Stimulated activated naive CD8-positive, alpha-beta T cell treated with anti-CD3 and anti-CD28 coated beads, Interleukin-15, amount 100 ng/mL, for 72 hours (primary cell): ENCODE measurements at regions not wholly inside any gene's neighbourhood (a gene's known extent, or its start where the extent isn't known, plus 50 kb on each side); places are given as distances from the start of the nearest gene placed in this dataset.
"Not testable (repeated sequence)": the region's sequence is repeated elsewhere in the genome, so short reads cannot be mapped to it uniquely, and the experiment has no call there.

Experiments
- ATAC-seq: fragments of 150-1000 bp; cut with Tn5 transposase; 2 replicates; pipeline ENCODE4 v1.10.0; 2021; ENCODE audit warnings: mild to moderate bottlenecking, moderate library complexity
- DNase-seq, 2 donors: peaks; one replicate each; pipeline ENCODE4 v3.0.0; 2021 to 2022
- H3K27ac Mint-ChIP-seq, 2 donors: one replicate each; pipeline ENCODE4 v1.8.0; 2022; ENCODE audit warnings: mild to moderate bottlenecking in 2 of 2, mixed read lengths in 2 of 2, moderate library complexity in 2 of 2
- H3K27me3 Mint-ChIP-seq: one replicate; pipeline ENCODE4 v1.8.0; 2022; ENCODE audit warnings: mixed read lengths
- H3K4me1 Mint-ChIP-seq: one replicate; pipeline ENCODE4 v1.8.0; 2022; ENCODE audit warnings: mild to moderate bottlenecking, mixed read lengths
- H3K4me3 Mint-ChIP-seq, 2 donors: one replicate each; pipeline ENCODE4 v1.8.0; 2022; ENCODE audit warnings: mild to moderate bottlenecking in 2 of 2, mixed read lengths in 2 of 2, moderate library complexity in 1 of 2
- H3K9me3 Mint-ChIP-seq, 2 donors: one replicate each; pipeline ENCODE4 v1.8.0; 2022; ENCODE audit warnings: mixed read lengths in 2 of 2

GRCh38 chr1:106292130-106292529, 764.3 kb upstream of the PRMT6 start:
- peaks cover 6 to 7% of the 10 kb centered on the region in 2 donors for H3K9me3 Mint-ChIP-seq
- no peak for DNase-seq
- no peak overlapping the region for H3K4me3 Mint-ChIP-seq
- no peak for ATAC-seq
- H3K27me3 Mint-ChIP-seq: no peaks in the 10 kb centered on the region
- H3K4me1 Mint-ChIP-seq: no peaks in the 10 kb centered on the region
- no peak overlapping the region for H3K27ac Mint-ChIP-seq

DNA sequence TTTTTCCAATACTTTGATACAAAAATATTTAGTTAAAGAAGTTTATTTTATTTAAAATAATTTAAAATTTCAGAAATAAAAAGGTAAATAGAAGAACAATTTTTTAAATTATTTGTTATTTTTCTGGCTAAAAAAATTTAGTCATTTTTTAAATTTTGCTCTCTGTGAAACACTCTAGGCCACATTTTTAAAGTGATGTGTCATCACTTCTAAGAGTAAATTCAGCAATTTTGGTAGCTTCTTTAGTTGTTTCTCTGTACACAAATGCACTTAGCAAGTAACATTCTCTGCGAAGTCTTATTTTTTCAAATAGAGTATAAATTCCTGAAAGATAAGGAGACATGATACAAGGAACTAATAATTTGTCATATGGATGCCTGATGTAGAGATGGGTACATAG, 760.0 kb upstream of the PRMT6 start:
- no peak overlapping the region for H3K27ac Mint-ChIP-seq
- no peaks in the 10 kb centered on the region for H3K27me3 Mint-ChIP-seq
- DNase-seq (no peak), ATAC-seq (no peak)
- no peak overlapping the region for H3K4me3 Mint-ChIP-seq
- no peaks in the 10 kb centered on the region for H3K4me1 Mint-ChIP-seq
- H3K9me3 Mint-ChIP-seq: peaks cover 0 to 8% of the 10 kb centered on the region in 2 donors

DNA sequence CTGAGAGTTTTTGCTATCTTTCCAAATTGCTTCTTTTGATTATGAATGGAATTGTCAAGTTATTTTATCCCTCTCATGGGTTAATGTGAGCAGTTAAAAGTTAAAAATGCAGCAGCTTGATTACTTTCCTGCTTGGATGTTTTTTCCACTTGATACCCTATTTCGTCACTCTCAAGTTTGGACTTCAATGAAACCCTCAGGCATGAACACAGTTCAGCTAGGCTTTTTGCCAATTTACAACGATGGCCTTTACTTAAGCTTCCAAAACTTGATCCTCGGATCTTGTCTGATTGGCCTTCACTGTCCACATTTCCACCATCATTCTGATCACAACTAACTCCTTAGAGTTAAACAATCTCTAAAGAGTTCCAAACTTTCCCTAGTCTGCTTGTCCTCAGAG, 752.4 kb upstream of the PRMT6 start:
- Mint-ChIP-seq H3K4me1 (no peaks in the 10 kb centered on the region), H3K9me3 (peaks cover 19 to 33% of the 10 kb centered on the region in 2 donors), H3K27me3 (no peaks in the 10 kb centered on the region), H3K4me3 (no peak overlapping the region), H3K27ac (no peak overlapping the region)
- ATAC-seq (no peak), DNase-seq (no peak)

DNA sequence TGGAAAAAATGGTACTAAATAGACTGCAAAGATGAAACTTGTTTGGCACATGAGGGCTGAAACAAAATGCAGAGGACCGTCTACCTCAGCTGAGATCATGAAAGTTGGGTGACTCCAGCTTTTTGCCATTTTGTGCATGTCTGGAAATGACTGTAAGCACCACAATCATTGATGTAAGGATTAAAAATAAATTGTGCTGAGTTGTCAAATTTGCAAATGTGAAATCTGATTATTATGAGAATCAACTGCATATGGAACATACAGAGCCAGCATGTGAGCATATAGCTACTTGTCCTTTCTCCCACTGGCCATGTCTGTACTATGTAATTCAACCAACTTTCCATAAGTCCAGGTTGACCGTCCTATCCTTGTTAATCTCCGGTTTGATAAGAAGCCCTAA, 736.9 kb upstream of the PRMT6 start:
- H3K4me3 Mint-ChIP-seq: no peak overlapping the region
- H3K9me3 Mint-ChIP-seq: peaks cover 3 to 5% of the 10 kb centered on the region in 2 donors
- ATAC-seq (no peak), DNase-seq (no peak)
- no peaks in the 10 kb centered on the region for H3K4me1 Mint-ChIP-seq
- no peak overlapping the region for H3K27ac Mint-ChIP-seq
- H3K27me3 Mint-ChIP-seq: no peaks in the 10 kb centered on the region

DNA sequence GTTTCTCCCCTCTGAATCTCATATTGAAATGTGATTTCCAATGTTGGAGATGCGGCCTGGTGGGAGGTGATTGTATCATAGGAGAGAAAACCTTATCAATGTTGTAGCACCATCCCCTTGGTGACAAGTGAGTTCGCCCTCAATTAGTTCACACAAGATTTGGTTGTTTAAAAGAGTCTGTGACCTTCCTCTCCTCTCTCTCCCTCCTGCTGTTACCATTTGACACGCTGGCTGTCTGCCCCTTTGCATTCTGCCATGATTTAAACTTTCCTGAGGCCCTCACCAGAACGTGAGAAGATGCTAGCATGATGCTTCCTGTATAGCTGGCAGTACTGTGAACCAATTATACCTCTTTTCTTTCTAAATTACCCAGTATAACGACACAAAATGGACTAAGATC, 730.9 kb upstream of the PRMT6 start:
- no peak for ATAC-seq
- peaks cover 4% of the 10 kb centered on the region in 2 donors for H3K9me3 Mint-ChIP-seq
- H3K4me3 Mint-ChIP-seq: no peak overlapping the region
- H3K27me3 Mint-ChIP-seq: no peaks in the 10 kb centered on the region
- no peak for DNase-seq
- no peak overlapping the region for H3K27ac Mint-ChIP-seq
- no peaks in the 10 kb centered on the region for H3K4me1 Mint-ChIP-seq

DNA sequence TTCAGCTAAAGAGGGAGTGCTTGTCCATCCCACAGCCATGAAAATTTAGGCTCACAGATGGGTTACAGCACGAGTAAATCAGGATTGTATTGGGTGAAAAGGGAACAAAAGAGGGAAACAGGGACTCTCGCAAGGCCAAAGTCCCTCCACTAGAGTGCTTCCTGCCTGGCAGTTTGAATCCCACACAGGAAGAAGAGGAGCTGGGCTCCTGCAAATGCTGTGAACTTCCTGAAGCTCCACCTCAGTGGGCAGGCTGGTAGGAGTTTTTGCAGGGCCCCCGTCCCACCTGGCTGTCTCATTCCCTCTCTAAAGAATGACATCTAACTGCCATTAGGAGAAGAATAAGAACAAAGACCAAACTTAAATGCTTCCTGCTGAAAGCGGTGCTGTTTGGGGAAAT, 712.0 kb upstream of the PRMT6 start:
- H3K4me1 Mint-ChIP-seq: no peaks in the 10 kb centered on the region
- H3K9me3 Mint-ChIP-seq: peaks cover 0 to 19% of the 10 kb centered on the region in 2 donors
- DNase-seq: no peak
- no peak overlapping the region for H3K27ac Mint-ChIP-seq
- H3K4me3 Mint-ChIP-seq: no peak overlapping the region
- ATAC-seq: no peak
- no peaks in the 10 kb centered on the region for H3K27me3 Mint-ChIP-seq

GRCh38 chr1:106360252-106360651, 696.2 kb upstream of the PRMT6 start:
- ATAC-seq (no peak), DNase-seq (no peak)
- no peaks in the 10 kb centered on the region for H3K27me3 Mint-ChIP-seq
- H3K27ac Mint-ChIP-seq: no peak overlapping the region
- peaks cover 23 to 42% of the 10 kb centered on the region in 2 donors for H3K9me3 Mint-ChIP-seq
- no peak overlapping the region for H3K4me3 Mint-ChIP-seq
- no peaks in the 10 kb centered on the region for H3K4me1 Mint-ChIP-seq

DNA sequence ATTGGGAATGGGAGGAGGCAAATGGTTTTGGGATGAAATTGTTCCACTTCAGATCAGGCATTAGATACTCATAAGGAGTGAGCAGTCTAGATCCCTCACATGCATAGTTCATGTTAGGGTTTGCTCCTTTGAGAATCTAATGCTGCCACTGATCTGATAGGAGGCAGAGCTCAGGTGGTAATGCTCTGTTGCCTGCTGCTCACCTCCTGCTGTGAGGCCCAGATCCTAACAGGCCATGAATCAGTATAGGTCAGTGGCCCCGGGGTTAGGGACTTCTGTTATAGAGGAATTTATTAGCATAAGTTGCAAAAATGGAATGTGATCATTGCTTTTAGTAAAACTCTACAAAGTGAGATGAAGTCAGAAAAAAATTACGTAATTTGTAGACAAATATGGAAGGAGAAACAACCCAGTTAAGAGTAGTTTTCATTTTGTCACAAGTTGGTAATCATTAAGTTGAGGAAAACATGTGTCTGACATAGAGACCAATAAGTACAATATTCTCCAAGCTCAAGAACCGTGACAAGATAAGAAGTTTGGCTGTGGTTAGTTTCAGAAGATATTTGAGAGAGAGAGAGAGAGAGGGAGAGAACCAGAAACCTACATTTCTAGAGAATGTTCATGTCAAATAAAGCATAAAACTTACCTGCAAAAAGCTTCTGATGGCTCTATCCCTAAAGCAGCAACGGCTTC, 689.7 kb upstream of the PRMT6 start:
- Mint-ChIP-seq H3K4me3 (no peak overlapping the region), H3K9me3 (peaks cover 7 to 12% of the 10 kb centered on the region in 2 donors), H3K27ac (no peak overlapping the region), H3K4me1 (no peaks in the 10 kb centered on the region), H3K27me3 (no peaks in the 10 kb centered on the region)
- ATAC-seq: no peak
- no peak for DNase-seq

GRCh38 chr1:106378261-106378660, 678.2 kb upstream of the PRMT6 start:
- Mint-ChIP-seq H3K27ac (no peak overlapping the region), H3K4me1 (no peaks in the 10 kb centered on the region), H3K27me3 (no peaks in the 10 kb centered on the region), H3K4me3 (no peak overlapping the region), H3K9me3 (peaks cover 0 to 6% of the 10 kb centered on the region in 2 donors)
- no peak for DNase-seq
- no peak for ATAC-seq

DNA sequence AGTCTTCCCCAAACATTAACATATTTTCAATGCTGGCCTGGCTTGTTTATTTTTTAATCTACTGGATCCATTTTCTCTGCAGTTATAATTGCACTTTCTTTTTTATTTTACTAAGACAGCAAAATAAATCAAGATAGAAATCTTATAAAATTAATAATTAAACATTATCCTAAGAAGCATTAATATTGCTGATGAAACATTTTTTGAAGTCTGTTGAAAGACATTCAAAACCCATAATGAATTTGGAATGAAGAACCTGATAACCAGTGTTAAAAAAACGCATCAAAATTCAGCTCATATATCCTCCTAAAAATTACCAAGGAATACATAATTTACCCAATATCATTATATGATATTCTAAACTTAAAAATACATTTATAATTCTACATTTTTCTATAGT, 675.7 kb upstream of the PRMT6 start:
- DNase-seq: no peak
- Mint-ChIP-seq H3K27ac (no peak overlapping the region), H3K4me3 (no peak overlapping the region), H3K9me3 (no peaks in the 10 kb centered on the region), H3K27me3 (no peaks in the 10 kb centered on the region), H3K4me1 (no peaks in the 10 kb centered on the region)
- ATAC-seq: no peak

- not testable (repeated sequence) for H3K4me3 Mint-ChIP-seq, ATAC-seq, H3K4me1 Mint-ChIP-seq, DNase-seq, H3K27me3 Mint-ChIP-seq, H3K27ac Mint-ChIP-seq
- peaks cover 14 to 24% of the 10 kb centered on the region in 2 donors for H3K9me3 Mint-ChIP-seq
Measured at GRCh38 chr1:106389160-106389559, 667.3 kb upstream of the PRMT6 start.

GRCh38 chr1:106393046-106393445, 663.4 kb upstream of the PRMT6 start:
- H3K9me3 Mint-ChIP-seq: peaks cover 14 to 32% of the 10 kb centered on the region in 2 donors
- no peak overlapping the region for H3K27ac Mint-ChIP-seq
- ATAC-seq (no peak), DNase-seq (no peak)
- no peak overlapping the region for H3K4me3 Mint-ChIP-seq
- H3K27me3 Mint-ChIP-seq: no peaks in the 10 kb centered on the region
- H3K4me1 Mint-ChIP-seq: no peaks in the 10 kb centered on the region

- H3K9me3 Mint-ChIP-seq: peaks cover 0 to 12% of the 10 kb centered on the region in 2 donors
- H3K4me1 Mint-ChIP-seq: no peaks in the 10 kb centered on the region
- H3K4me3 Mint-ChIP-seq: no peak overlapping the region
- DNase-seq: no peak
- no peak for ATAC-seq
- no peak overlapping the region for H3K27ac Mint-ChIP-seq
- H3K27me3 Mint-ChIP-seq: no peaks in the 10 kb centered on the region
Measured at GRCh38 chr1:106396020-106396419, 660.5 kb upstream of the PRMT6 start.

DNA sequence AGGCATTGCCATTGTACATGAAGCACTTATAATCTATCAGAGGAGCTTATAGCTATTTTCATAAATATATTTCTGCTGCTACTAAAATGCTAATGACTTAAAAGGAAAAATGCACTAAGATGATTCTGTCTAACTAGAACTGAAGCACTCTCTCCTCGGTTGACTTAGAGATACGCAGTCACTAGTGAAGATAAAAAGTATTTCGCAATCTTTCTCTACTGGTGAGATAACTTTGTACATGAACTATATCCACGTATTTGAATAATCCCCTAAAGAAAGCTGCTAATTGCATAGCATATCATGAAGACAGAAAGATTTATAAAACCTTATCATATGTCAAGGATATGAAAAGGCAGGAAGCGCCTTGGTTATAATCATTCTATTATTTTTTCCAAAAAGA, 658.1 kb upstream of the PRMT6 start:
- Mint-ChIP-seq H3K27me3 (no peaks in the 10 kb centered on the region), H3K9me3 (peaks cover 0 to 15% of the 10 kb centered on the region in 2 donors), H3K27ac (no peak overlapping the region), H3K4me1 (no peaks in the 10 kb centered on the region), H3K4me3 (no peak overlapping the region)
- DNase-seq (no peak), ATAC-seq (no peak)

DNA sequence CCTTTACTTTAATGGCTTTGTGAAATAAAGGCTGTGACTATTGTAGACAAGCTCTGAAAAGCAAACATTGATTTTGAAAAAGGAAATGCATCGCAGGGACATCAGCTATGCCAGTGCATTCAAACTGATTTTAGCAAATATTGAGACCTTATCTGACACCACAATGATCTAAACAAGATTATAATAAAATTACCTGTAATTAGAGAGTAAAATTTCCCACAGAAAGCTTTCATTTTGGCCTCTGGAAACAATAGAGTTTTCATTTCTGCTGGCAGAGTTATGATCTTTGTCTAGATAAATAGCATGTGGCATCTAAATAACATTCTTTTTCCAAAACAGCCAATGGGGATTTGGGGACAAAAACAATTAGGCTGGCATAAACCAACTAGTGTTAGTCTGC, 650.4 kb upstream of the PRMT6 start:
- DNase-seq: no peak
- Mint-ChIP-seq H3K9me3 (peaks cover 0 to 2% of the 10 kb centered on the region in 2 donors), H3K4me3 (no peak overlapping the region), H3K27ac (no peak overlapping the region), H3K4me1 (no peaks in the 10 kb centered on the region), H3K27me3 (no peaks in the 10 kb centered on the region)
- no peak for ATAC-seq

DNA sequence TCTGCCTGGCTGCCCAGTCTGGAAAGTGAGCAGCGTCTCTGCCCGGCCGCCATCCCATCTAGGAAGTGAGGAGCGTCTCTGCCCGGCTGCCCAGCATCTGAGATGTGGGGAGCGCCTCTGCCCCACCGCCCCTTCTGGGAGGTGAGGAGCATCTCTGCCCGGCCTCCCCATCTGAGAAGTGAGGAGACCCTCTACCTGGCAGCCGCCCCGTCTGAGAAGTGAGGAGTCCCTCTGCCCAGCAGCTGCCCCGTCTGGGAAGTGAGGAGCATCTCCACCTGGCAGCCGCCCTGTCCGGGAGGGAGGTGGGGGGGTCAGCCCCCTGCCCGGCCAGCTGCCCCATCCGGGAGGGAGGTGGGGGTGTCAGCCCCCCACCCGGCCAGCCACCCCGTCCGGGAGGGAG, 644.2 kb upstream of the PRMT6 start:
- H3K27ac Mint-ChIP-seq, H3K4me1 Mint-ChIP-seq, ATAC-seq, DNase-seq, H3K4me3 Mint-ChIP-seq, H3K27me3 Mint-ChIP-seq: not testable (repeated sequence)
- peaks cover 6 to 15% of the 10 kb centered on the region in 2 donors for H3K9me3 Mint-ChIP-seq

GRCh38 chr1:106435269-106435668, 621.2 kb upstream of the PRMT6 start:
- ATAC-seq (no peak), DNase-seq (no peak)
- Mint-ChIP-seq H3K9me3 (peaks cover 14 to 15% of the 10 kb centered on the region in 2 donors), H3K4me1 (no peaks in the 10 kb centered on the region), H3K4me3 (no peak overlapping the region), H3K27me3 (no peaks in the 10 kb centered on the region), H3K27ac (no peak overlapping the region)
